PFSK-1 (cell line): ENCODE measurements at regions not wholly inside any gene's neighbourhood (a gene's known extent, or its start where the extent isn't known, plus 50 kb on each side); places are given as distances from the start of the nearest gene placed in this dataset.

Experiments
- POLR2AphosphoS5 ChIP-seq: IDR thresholded peaks from 2 replicates; pipeline ENCODE4 v1.6.1; 2012; ENCODE audit warnings: low read depth, mild to moderate bottlenecking, control low read depth, low read length, moderate library complexity
- SIN3A ChIP-seq: IDR thresholded peaks from 2 replicates; pipeline ENCODE4 v1.6.1; 2012; ENCODE audit warnings: mild to moderate bottlenecking, low read length, moderate library complexity, borderline replicate concordance; ENCODE audit not compliant: insufficient read depth
- TAF1 ChIP-seq: IDR thresholded peaks from 2 replicates; pipeline ENCODE4 v1.6.1; 2012; ENCODE audit warnings: low read length, control low read depth, borderline replicate concordance; ENCODE audit not compliant: insufficient read depth
- TF ChIP-seq, protein P1 (sequence below), 2 experiments: IDR thresholded peaks; 2 replicates each; pipeline versions ENCODE4 v1.6.1 to v1.8.0; 2011 to 2012; ENCODE audit warnings: low read depth in 2 of 2, low read length in 2 of 2, control low read depth in 1 of 2, inconsistent platforms in 1 of 2, mild to moderate bottlenecking in 1 of 2, moderate library complexity in 1 of 2; ENCODE audit not compliant: insufficient read depth in 1 of 2

DNA sequence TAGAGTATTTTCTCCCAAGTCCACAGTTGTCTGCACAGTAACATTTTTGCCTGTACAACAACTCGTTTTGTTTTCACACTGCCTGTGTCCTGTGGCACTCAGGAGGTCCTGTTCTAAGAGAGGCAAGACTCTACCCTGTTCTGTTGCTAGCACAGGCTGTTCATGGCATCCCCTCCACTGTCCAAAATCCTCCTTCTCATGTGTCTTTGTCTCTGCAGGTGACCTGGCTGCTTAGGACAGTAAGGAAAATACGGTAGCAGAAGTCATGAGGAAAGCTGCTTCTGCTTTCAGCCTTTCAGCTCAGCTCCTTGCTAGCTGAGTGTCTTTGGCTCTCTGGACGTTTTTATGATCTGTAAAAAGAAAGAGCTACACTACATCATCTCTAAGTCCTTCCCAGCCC is 205.9 kb downstream of the C1D start:
- TF ChIP-seq, protein P1, sequence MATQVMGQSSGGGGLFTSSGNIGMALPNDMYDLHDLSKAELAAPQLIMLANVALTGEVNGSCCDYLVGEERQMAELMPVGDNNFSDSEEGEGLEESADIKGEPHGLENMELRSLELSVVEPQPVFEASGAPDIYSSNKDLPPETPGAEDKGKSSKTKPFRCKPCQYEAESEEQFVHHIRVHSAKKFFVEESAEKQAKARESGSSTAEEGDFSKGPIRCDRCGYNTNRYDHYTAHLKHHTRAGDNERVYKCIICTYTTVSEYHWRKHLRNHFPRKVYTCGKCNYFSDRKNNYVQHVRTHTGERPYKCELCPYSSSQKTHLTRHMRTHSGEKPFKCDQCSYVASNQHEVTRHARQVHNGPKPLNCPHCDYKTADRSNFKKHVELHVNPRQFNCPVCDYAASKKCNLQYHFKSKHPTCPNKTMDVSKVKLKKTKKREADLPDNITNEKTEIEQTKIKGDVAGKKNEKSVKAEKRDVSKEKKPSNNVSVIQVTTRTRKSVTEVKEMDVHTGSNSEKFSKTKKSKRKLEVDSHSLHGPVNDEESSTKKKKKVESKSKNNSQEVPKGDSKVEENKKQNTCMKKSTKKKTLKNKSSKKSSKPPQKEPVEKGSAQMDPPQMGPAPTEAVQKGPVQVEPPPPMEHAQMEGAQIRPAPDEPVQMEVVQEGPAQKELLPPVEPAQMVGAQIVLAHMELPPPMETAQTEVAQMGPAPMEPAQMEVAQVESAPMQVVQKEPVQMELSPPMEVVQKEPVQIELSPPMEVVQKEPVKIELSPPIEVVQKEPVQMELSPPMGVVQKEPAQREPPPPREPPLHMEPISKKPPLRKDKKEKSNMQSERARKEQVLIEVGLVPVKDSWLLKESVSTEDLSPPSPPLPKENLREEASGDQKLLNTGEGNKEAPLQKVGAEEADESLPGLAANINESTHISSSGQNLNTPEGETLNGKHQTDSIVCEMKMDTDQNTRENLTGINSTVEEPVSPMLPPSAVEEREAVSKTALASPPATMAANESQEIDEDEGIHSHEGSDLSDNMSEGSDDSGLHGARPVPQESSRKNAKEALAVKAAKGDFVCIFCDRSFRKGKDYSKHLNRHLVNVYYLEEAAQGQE (IDR thresholded peaks at IDR 0.05; ENCODE audit: insufficient read depth in 1 of 2, low read depth in 2 of 2, low read length in 2 of 2), result no peak
- no peak for TF ChIP-seq POLR2AphosphoS5
- no peak for TF ChIP-seq TAF1
- no peak for TF ChIP-seq SIN3A
